ENCODE measurements at regions not wholly inside any gene's neighbourhood (a gene's known extent, or its start where the extent isn't known, plus 50 kb on each side); places are given as distances from the start of the nearest gene placed in this dataset.

DNA sequence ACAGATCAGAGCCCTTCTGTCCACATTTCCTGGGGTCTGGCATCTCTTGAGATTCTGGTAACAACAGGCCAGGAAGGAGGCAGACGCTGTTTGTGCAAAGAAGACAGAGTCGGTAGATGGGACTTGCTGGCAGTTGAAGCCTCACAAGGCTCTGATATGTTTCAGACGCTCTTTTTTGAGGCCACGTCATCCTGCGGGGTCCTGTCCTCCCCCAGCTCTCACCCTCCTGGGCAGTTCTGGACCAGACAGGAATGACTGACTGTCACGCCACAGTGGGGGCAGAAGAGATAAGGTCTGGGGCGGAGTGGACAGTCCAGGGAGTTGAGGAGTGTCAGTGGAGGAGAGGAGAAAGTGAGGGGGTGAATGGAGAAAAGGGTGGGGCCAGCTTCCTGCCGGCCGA lies 87.1 kb upstream of the SULF2 start:
- H3K27me3 ChIP-seq (ENCODE audit: insufficient read depth in 3 of 3, low read length in 2 of 3): peaks cover 0 to 5% (median 0%) of the 10 kb centered on the region in 3 donors

DNA sequence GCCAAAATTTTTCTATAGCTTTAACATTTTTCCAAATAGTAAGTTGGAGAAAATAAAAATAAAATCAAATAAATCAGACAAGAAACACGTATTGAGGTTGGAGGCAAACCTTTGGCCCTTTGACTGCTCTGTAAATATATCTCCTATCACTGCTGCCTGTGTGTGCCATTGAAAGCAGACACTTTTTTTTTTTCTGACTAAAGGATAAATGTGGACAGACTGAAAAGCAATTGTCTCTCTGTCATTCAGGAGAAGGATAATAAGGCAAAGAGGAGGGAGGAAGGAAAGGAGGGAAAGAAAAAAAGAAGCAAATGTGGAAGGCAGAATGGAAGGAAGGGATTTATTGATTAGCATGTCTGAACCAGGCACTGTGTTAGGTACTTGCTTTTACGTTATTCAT lies 85.2 kb upstream of the SULF2 start:
- Histone ChIP-seq H3K9me3 (no peaks in the 10 kb centered on the region), H3K4me3 (no peak overlapping the region), H3K4me1 (no peaks in the 10 kb centered on the region), H3K27ac (no peak overlapping the region), H3K27me3 (ENCODE audit: insufficient read depth in 3 of 3, low read length in 2 of 3) (peaks cover 0 to 11% (median 2%) of the 10 kb centered on the region in 3 donors), H3K36me3 (ENCODE audit: insufficient read depth in 1 of 2, low read depth in 1 of 2) (no peaks in the 10 kb centered on the region)
- WGBS, 3 donors: 82 to 87% (median 83%) methylated on average over 2 of the region's 2 CpGs
- ATAC-seq (no peak), DNase-seq (no peak)
- intact Hi-C loops (cut with DNase I): no loop called here
- TF ChIP-seq, protein P1, sequence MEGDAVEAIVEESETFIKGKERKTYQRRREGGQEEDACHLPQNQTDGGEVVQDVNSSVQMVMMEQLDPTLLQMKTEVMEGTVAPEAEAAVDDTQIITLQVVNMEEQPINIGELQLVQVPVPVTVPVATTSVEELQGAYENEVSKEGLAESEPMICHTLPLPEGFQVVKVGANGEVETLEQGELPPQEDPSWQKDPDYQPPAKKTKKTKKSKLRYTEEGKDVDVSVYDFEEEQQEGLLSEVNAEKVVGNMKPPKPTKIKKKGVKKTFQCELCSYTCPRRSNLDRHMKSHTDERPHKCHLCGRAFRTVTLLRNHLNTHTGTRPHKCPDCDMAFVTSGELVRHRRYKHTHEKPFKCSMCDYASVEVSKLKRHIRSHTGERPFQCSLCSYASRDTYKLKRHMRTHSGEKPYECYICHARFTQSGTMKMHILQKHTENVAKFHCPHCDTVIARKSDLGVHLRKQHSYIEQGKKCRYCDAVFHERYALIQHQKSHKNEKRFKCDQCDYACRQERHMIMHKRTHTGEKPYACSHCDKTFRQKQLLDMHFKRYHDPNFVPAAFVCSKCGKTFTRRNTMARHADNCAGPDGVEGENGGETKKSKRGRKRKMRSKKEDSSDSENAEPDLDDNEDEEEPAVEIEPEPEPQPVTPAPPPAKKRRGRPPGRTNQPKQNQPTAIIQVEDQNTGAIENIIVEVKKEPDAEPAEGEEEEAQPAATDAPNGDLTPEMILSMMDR (IDR thresholded peaks at IDR 0.05): no peak

More for the DNA sequence above, 87.1 kb upstream of the SULF2 start:
- ATAC-seq (no peak), DNase-seq (no peak)
- intact Hi-C loops (cut with DNase I): no loop called here
- 78 to 81% (median 80%) methylated on average over 9 of the region's 9 CpGs for WGBS, 3 donors
- TF ChIP-seq, protein P1 (IDR thresholded peaks at IDR 0.05): no peak
- no peaks in the 10 kb centered on the region for H3K36me3 ChIP-seq (ENCODE audit: insufficient read depth in 1 of 2, low read depth in 1 of 2)
- H3K27ac ChIP-seq: no peak overlapping the region
- no peaks in the 10 kb centered on the region for H3K4me1 ChIP-seq
- no peaks in the 10 kb centered on the region for H3K9me3 ChIP-seq
- no peak overlapping the region for H3K4me3 ChIP-seq

DNA sequence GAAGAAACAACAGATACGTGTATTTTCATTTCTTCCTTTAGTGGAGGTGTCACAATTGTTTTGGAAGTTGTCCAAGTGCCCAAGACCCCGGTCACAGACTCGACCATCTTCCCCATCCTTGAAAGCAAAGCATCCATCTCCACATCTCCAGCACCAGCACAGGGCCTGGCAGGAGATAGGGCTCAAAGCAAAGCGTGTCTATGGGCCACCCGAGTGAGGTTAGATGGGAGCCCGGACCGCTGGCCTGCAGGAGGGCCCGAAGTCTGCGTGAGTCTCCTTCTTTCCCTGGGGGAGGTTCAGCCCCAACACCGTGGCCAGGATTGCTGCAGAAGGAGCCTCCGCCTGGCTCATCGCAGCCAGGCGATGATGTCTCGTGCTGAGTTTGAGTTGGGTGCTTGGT lies 83.5 kb upstream of the SULF2 start:
- Histone ChIP-seq H3K4me3 (no peak overlapping the region), H3K36me3 (ENCODE audit: insufficient read depth in 1 of 2, low read depth in 1 of 2) (no peaks in the 10 kb centered on the region), H3K9me3 (no peaks in the 10 kb centered on the region), H3K4me1 (no peaks in the 10 kb centered on the region), H3K27ac (no peak overlapping the region), H3K27me3 (ENCODE audit: insufficient read depth in 3 of 3, low read length in 2 of 3) (peaks cover 0 to 11% (median 2%) of the 10 kb centered on the region in 3 donors)
- intact Hi-C loops (cut with DNase I): no loop called here
- TF ChIP-seq, protein P1 (IDR thresholded peaks at IDR 0.05): no peak
- DNase-seq (no peak), ATAC-seq (no peak)
- 85 to 88% (median 86%) methylated on average over 14 of the region's 14 CpGs for WGBS, 3 donors

DNA sequence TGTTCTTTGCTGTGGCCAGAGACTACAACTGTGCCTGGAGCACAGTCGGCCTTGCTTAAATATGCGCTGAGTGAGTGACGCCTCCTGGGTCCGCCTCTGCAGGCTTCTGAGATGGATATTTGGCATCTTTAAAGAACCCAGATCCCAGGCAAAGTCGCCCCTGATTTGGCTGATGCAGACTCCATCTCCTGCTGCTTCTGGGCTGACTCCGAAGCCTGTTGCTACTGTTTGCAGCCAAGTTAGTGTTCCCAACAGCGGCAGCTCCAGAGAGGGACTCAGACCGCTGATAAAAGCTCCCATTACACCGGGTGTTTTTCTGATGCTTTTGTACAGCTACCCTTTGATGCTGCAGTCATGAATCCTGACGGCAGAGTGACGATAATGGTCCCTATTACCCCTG lies 83.0 kb upstream of the SULF2 start:
- H3K36me3 ChIP-seq (ENCODE audit: insufficient read depth in 1 of 2, low read depth in 1 of 2): no peaks in the 10 kb centered on the region
- peaks cover 0 to 11% (median 2%) of the 10 kb centered on the region in 3 donors for H3K27me3 ChIP-seq (ENCODE audit: insufficient read depth in 3 of 3, low read length in 2 of 3)
- no peak overlapping the region for H3K4me3 ChIP-seq
- ATAC-seq (no peak), DNase-seq (no peak)
- TF ChIP-seq, protein P1 (IDR thresholded peaks at IDR 0.05): no peak
- H3K9me3 ChIP-seq: peaks cover under 1% of the 10 kb centered on the region
- WGBS, 3 donors: 78 to 84% (median 79%) methylated on average over 11 of the region's 11 CpGs
- H3K4me1 ChIP-seq: no peaks in the 10 kb centered on the region
- H3K27ac ChIP-seq: no peak overlapping the region
- intact Hi-C loops (cut with DNase I): no loop called here

DNA sequence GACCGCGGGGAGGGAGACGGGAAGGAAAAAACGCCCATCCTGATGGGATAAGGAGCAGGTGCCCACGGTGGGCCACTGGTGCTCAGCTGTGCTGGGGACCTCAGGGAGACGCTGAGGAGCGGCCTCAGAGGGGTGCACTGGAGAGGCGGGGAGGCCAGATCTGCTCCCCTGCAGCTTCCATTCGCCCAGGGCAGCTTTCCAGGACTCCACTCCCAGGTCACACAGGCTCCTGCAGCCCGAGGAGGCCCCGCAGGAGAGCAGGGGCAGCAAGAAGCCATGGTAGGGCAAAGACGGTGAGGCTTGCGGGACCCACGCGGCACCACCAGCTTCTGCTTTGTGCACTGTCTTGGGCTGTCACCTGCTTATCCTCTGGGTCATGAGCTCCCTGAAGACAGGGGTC lies 82.5 kb upstream of the SULF2 start:
- H3K36me3 ChIP-seq (ENCODE audit: insufficient read depth in 1 of 2, low read depth in 1 of 2): no peaks in the 10 kb centered on the region
- DNase-seq: no peak
- TF ChIP-seq, protein P1 (IDR thresholded peaks at IDR 0.05): no peak
- H3K27me3 ChIP-seq (ENCODE audit: insufficient read depth in 3 of 3, low read length in 2 of 3): peaks cover 0 to 11% (median 2%) of the 10 kb centered on the region in 3 donors
- no peak overlapping the region for H3K4me3 ChIP-seq
- H3K9me3 ChIP-seq: peaks cover 4% of the 10 kb centered on the region
- WGBS, 3 donors: 77 to 93% (median 82%) methylated on average over 11 to 15 of the region's 15 CpGs
- intact Hi-C loops (cut with DNase I): no loop called here
- no peak for ATAC-seq
- H3K27ac ChIP-seq: no peak overlapping the region
- H3K4me1 ChIP-seq: no peaks in the 10 kb centered on the region
